Panc1 (cell line): ENCODE measurements at regions not wholly inside any gene's neighbourhood (a gene's known extent, or its start where the extent isn't known, plus 50 kb on each side); places are given as distances from the start of the nearest gene placed in this dataset.

Experiments used
- ATAC-seq: fragments of 200-7000 bp; cut with Tn5 transposase; 2 replicates; pipeline ENCODE4 v1.9.1; 2020; ENCODE audit warnings: mild to moderate bottlenecking, moderate library complexity
- BruUV-seq: library from RNA; stranded (reverse); fragments of 400-500 nt; replicated peaks from 2 replicates; lab custom pipeline; 2021; lab: Mats Ljungman, UMichigan
- CTCF ChIA-PET: fragments of 300-600 bp; sonication (Branson Sonifier 250); formaldehyde crosslinking; loops from one replicate; lab custom pipeline; 2022; ENCODE audit warnings: antibody characterized with exemption; lab: Charles Lee
- POLR2A ChIA-PET: fragments of 300-600 bp; sonication (Branson Sonifier 250); formaldehyde crosslinking; loops from one replicate; lab custom pipeline; 2022; ENCODE audit warnings: antibody characterized with exemption; lab: Charles Lee
- DNase-seq: peaks from one replicate; pipeline ENCODE4 v3.0.0-alpha.2; 2010; ENCODE audit warnings: low read depth, low spot score
- H3K27ac ChIP-seq: 2 replicates; pipeline ENCODE4 v1.5.1; 2011; ENCODE audit warnings: mild to moderate bottlenecking, low read length, inconsistent platforms
- H3K27me3 ChIP-seq: fragments of 200-500 bp; sonication (Bioruptor generic); 2 replicates; pipeline ENCODE4 v1.6.0; 2014; ENCODE audit warnings: low read length, inconsistent platforms; ENCODE audit not compliant: control insufficient read depth, insufficient read depth
- H3K36me3 ChIP-seq: fragments of 200-500 bp; sonication (Bioruptor generic); 2 replicates; pipeline ENCODE4 v1.5.1; 2014; ENCODE audit warnings: inconsistent platforms, mild to moderate bottlenecking, low read length, moderate library complexity; ENCODE audit not compliant: control insufficient read depth, insufficient read depth
- H3K4me1 ChIP-seq: 2 replicates; pipeline ENCODE4 v1.5.1; 2011; ENCODE audit warnings: inconsistent platforms, mild to moderate bottlenecking, low read length, moderate library complexity; ENCODE audit not compliant: control insufficient read depth, insufficient read depth
- H3K4me3 ChIP-seq, 2 experiments: 2 replicates each; pipeline ENCODE4 v1.5.1; 2011 to 2012; ENCODE audit warnings: low read depth in 2 of 2, low read length in 2 of 2, mild to moderate bottlenecking in 2 of 2, inconsistent platforms in 1 of 2, moderate library complexity in 1 of 2
- H3K9me3 ChIP-seq: fragments of 200-500 bp; sonication (Bioruptor generic); 2 replicates; pipeline ENCODE4 v1.5.1; 2014; ENCODE audit warnings: low read depth, mild to moderate bottlenecking, inconsistent platforms, low read length, moderate library complexity; ENCODE audit not compliant: control insufficient read depth, insufficient read depth
- CTCF ChIP-seq: fragments of 450-650 bp; IDR thresholded peaks from 2 replicates; pipeline ENCODE4 v1.5.1; 2017; ENCODE audit warnings: mild to moderate bottlenecking
- POLR2AphosphoS5 ChIP-seq: IDR thresholded peaks from 2 replicates; pipeline ENCODE4 v1.6.1; 2012; ENCODE audit warnings: mild to moderate bottlenecking, low read depth, low read length, moderate library complexity
- REST ChIP-seq, 2 experiments: IDR thresholded peaks; 2 replicates each; pipeline ENCODE4 v1.6.1; 2011 to 2012; ENCODE audit warnings: low read depth in 2 of 2, control low read depth in 1 of 2, low read length in 1 of 2, mild to moderate bottlenecking in 1 of 2, moderate library complexity in 1 of 2; ENCODE audit not compliant: insufficient read depth in 1 of 2
- SIN3A ChIP-seq: IDR thresholded peaks from 2 replicates; pipeline ENCODE4 v1.6.1; 2012; ENCODE audit warnings: low read depth, mild to moderate bottlenecking, low read length, moderate library complexity, borderline replicate concordance; ENCODE audit not compliant: insufficient read depth
- TCF7L2 ChIP-seq: IDR thresholded peaks from 2 replicates; pipeline ENCODE4 v1.6.1; 2011; ENCODE audit warnings: mild to moderate bottlenecking, low read depth, low read length, inconsistent platforms
- in situ Hi-C: cut with HindIII; loops from 2 replicates; pipeline ENCODE4 v1.10.0; 2016; ENCODE audit warnings: low sequenced_read_pairs, low pct_unique_long_range_greater_than_20kb
- intact Hi-C: fragments of 100-400 bp; cut with micrococcal nuclease; formaldehyde crosslinking; loops from one replicate; pipeline ENCODE4 v1.10.0; 2022; ENCODE audit not compliant: unreplicated experiment

- no peaks in the 10 kb centered on the region for H3K4me1 ChIP-seq
- ATAC-seq (no peak), DNase-seq (no peak)
- ChIA-PET CTCF (no interaction called here), POLR2A (interaction anchor here (0.7 kb wide), 1 partner anchor 91 kb away, joined by 3 read pairs; no protein-coding TSS in a partner anchor)
- no peaks in the 10 kb centered on the region for H3K36me3 ChIP-seq
- H3K4me3 ChIP-seq: no peak overlapping the region
- H3K9me3 ChIP-seq: no peaks in the 10 kb centered on the region
- no peaks in the 10 kb centered on the region for H3K27me3 ChIP-seq
- BruUV-seq: no TSS peak
- in situ Hi-C loops (no loop called here), intact Hi-C loops (no loop called here)
- TF ChIP-seq REST (IDR thresholded peaks at IDR 0.05; ENCODE audit: insufficient read depth in 1 of 2, low read depth in 2 of 2, low read length in 1 of 2) (no peak), POLR2AphosphoS5 (no peak), CTCF (no peak), TCF7L2 (no peak), SIN3A (no peak)
- no peak overlapping the region for H3K27ac ChIP-seq
Measured at GRCh38 chr7:152587366-152587765, 88.6 kb downstream of the XRCC2 start.

- BruUV-seq: no TSS peak
- Histone ChIP-seq H3K9me3 (no peaks in the 10 kb centered on the region), H3K27ac (no peak overlapping the region), H3K4me1 (no peaks in the 10 kb centered on the region), H3K4me3 (no peak overlapping the region), H3K27me3 (no peaks in the 10 kb centered on the region), H3K36me3 (no peaks in the 10 kb centered on the region)
- ATAC-seq (no peak), DNase-seq (no peak)
- POLR2A ChIA-PET: no interaction called here
- no peak for TF ChIP-seq CTCF
- TF ChIP-seq REST (IDR thresholded peaks at IDR 0.05; ENCODE audit: insufficient read depth in 1 of 2, low read depth in 2 of 2, low read length in 1 of 2): no peak
- CTCF ChIA-PET: interaction anchor here (0.6 kb wide), 1 partner anchor 53 kb away, joined by 3 read pairs; no protein-coding TSS in a partner anchor
- intact Hi-C loops (no loop called here), in situ Hi-C loops (no loop called here)
Measured at GRCh38 chr7:152583006-152583405, 92.9 kb downstream of the XRCC2 start.
